HG02610 (cell line): ENCODE measurements at regions not wholly inside any gene's neighbourhood (a gene's known extent, or its start where the extent isn't known, plus 50 kb on each side); places are given as distances from the start of the nearest gene placed in this dataset.

Experiments used
- ATAC-seq: cut with Tn5 transposase; IDR thresholded peaks from one replicate; pipeline ENCODE4 v1.9.1; 2021; ENCODE audit warnings: mild to moderate bottlenecking, moderate library complexity; ENCODE audit not compliant: unreplicated experiment

- no peak for ATAC-seq
These were observed 65.1 kb downstream of the SLC4A3 start for GRCh38 chr2:219692521-219692920.

GRCh38 chr2:219695145-219695709 is 67.8 kb downstream of the SLC4A3 start:
- no peak for ATAC-seq

GRCh38 chr2:219697811-219698747 is 70.6 kb downstream of the SLC4A3 start:
- no peak for ATAC-seq

GRCh38 chr2:219698748-219699439 is 71.5 kb downstream of the SLC4A3 start:
- no peak for ATAC-seq

- ATAC-seq = no peak
These were observed 72.0 kb downstream of the SLC4A3 start for GRCh38 chr2:219699440-219699821.

GRCh38 chr2:219701847-219702634 is 74.6 kb downstream of the SLC4A3 start:
- ATAC-seq = no peak

GRCh38 chr2:219702796-219703545 is 75.5 kb downstream of the SLC4A3 start:
- no peak for ATAC-seq

GRCh38 chr2:219704878-219705277 is 77.4 kb downstream of the SLC4A3 start:
- ATAC-seq = no peak

GRCh38 chr2:219706823-219707281 is 79.4 kb downstream of the SLC4A3 start:
- no peak for ATAC-seq

- ATAC-seq = no peak
These were observed 80.3 kb downstream of the SLC4A3 start for GRCh38 chr2:219707496-219708285.

- ATAC-seq = no peak
These were observed 81.9 kb downstream of the SLC4A3 start for GRCh38 chr2:219709331-219709761.

- no peak for ATAC-seq
These were observed 85.7 kb downstream of the SLC4A3 start for GRCh38 chr2:219713110-219713509.

GRCh38 chr2:219714681-219715400 is 87.4 kb downstream of the SLC4A3 start:
- no peak for ATAC-seq

- ATAC-seq = no peak
These were observed 90.6 kb downstream of the SLC4A3 start for GRCh38 chr2:219718066-219718465.

- no peak for ATAC-seq
These were observed 92.1 kb downstream of the SLC4A3 start for GRCh38 chr2:219719521-219719920.

- ATAC-seq = no peak
These were observed 93.5 kb downstream of the SLC4A3 start for GRCh38 chr2:219720956-219721355.

- ATAC-seq = no peak
These were observed 94.9 kb downstream of the SLC4A3 start for GRCh38 chr2:219722276-219722879.

GRCh38 chr2:219723311-219723710 is 95.9 kb downstream of the SLC4A3 start:
- no peak for ATAC-seq
